HepG2 (cell line): ENCODE measurements at regions not wholly inside any gene's neighbourhood (a gene's known extent, or its start where the extent isn't known, plus 50 kb on each side); places are given as distances from the start of the nearest gene placed in this dataset.

Experiments
- ATAC-seq: fragments of 200-7000 bp; cut with Tn5 transposase; 3 replicates; pipeline ENCODE4 v1.9.1; 2020; ENCODE audit warnings: mild to moderate bottlenecking, moderate library complexity
- BruUV-seq: library from RNA; stranded (reverse); fragments of 400-500 nt; replicated peaks from 2 replicates; lab custom pipeline; 2021; lab: Mats Ljungman, UMichigan
- CTCF ChIA-PET: fragments of 300-600 bp; formaldehyde crosslinking; extraction: SDS; loops from one replicate; lab custom pipeline; 2021; ENCODE audit warnings: low total read pairs, inconsistent platforms, low intra/inter-chr PET ratio; lab: Yijun Ruan, JAX
- POLR2A ChIA-PET: fragments of 350-600 bp; sonication (Branson Sonifier 250); formaldehyde crosslinking; loops from one replicate; lab custom pipeline; 2020; ENCODE audit warnings: antibody characterized with exemption, inconsistent platforms; lab: Yijun Ruan, JAX
- DNase-seq: peaks from one replicate; pipeline ENCODE4 v3.0.0-alpha.2; 2015; ENCODE audit warnings: low spot score
- FAIRE-seq: peaks from 3 replicates; lab custom pipeline; 2011; peaks lifted over from hg19 to GRCh38; lab: Jason Lieb, UNC
- H2AFZ ChIP-seq: one replicate; pipeline ENCODE4 v1.6.1; 2011; ENCODE audit warnings: low read length, inconsistent platforms
- H3K27ac ChIP-seq: fragments of 300-600 bp; 3 replicates; pipeline ENCODE4 v1.8.0; 2011; ENCODE audit warnings: mixed run types, mild to moderate bottlenecking, mixed read lengths, low read length, inconsistent platforms; ENCODE audit not compliant: insufficient read depth; ENCODE audit errors: extremely low read length
- H3K27me3 ChIP-seq, 2 experiments: fragments of 200-600 bp in 1 of 2; 2 replicates in 1 of 2; 3 replicates in 1 of 2; pipeline versions ENCODE4 v1.6.0 to v1.8.0; 2011; ENCODE audit warnings: low read length in 2 of 2, mild to moderate bottlenecking in 2 of 2, moderate library complexity in 2 of 2, inconsistent platforms in 1 of 2; ENCODE audit not compliant: insufficient read depth in 2 of 2, control insufficient read depth in 1 of 2
- H3K36me3 ChIP-seq, 2 experiments: fragments of 200-600 bp in 1 of 2; replicated peaks in 1 of 2; 2 replicates in 1 of 2; 3 replicates in 1 of 2; pipeline versions ENCODE4 v1.5.1 to v1.8.0; 2011; ENCODE audit warnings: low read length in 2 of 2, inconsistent platforms in 1 of 2; ENCODE audit not compliant: insufficient read depth in 2 of 2, control insufficient read depth in 1 of 2
- H3K4me1 ChIP-seq: 2 replicates; pipeline ENCODE4 v1.5.1; 2012; ENCODE audit warnings: low read length, inconsistent platforms; ENCODE audit not compliant: insufficient read depth
- H3K4me2 ChIP-seq: 2 replicates; pipeline ENCODE4 v1.6.0; 2011; ENCODE audit warnings: low read depth, low read length, inconsistent platforms
- H3K4me3 ChIP-seq, 3 experiments: fragments of 200-600 bp in 1 of 3; sonication (generic), shearing (Covaris generic) in 1 of 3; replicated peaks in 1 of 3; 2 replicates each; pipeline ENCODE4 v1.5.1; 2011 to 2016; ENCODE audit warnings: low read length in 3 of 3, inconsistent platforms in 2 of 3, low read depth in 2 of 3, mild to moderate bottlenecking in 2 of 3, control low read depth in 1 of 3, mixed read lengths in 1 of 3; ENCODE audit not compliant: insufficient read depth in 1 of 3
- H3K79me2 ChIP-seq: one replicate; pipeline ENCODE4 v1.6.1; 2011; ENCODE audit warnings: low read length, inconsistent platforms; ENCODE audit not compliant: insufficient read depth
- H3K9ac ChIP-seq: 2 replicates; pipeline ENCODE4 v1.6.0; 2011; ENCODE audit warnings: mild to moderate bottlenecking, low read depth, low read length, inconsistent platforms; ENCODE audit not compliant: insufficient read depth
- H3K9me3 ChIP-seq: 2 replicates; pipeline ENCODE4 v1.5.1; 2012; ENCODE audit warnings: mild to moderate bottlenecking, low read length
- H4K20me1 ChIP-seq: 2 replicates; pipeline ENCODE4 v1.6.0; 2011; ENCODE audit warnings: inconsistent platforms, mild to moderate bottlenecking, low read length, moderate library complexity; ENCODE audit not compliant: insufficient read depth
- BCL6 ChIP-seq: IDR thresholded peaks from 2 replicates; pipeline ENCODE4 v1.6.1; 2016; ENCODE audit warnings: missing genetic modification reagents, missing compliant biosample characterization
- NFYC ChIP-seq: IDR thresholded peaks from 2 replicates; pipeline ENCODE4 v1.6.1; 2016; ENCODE audit warnings: missing genetic modification reagents, missing compliant biosample characterization
- PHF21A ChIP-seq: sonication (generic); formaldehyde crosslinking; IDR thresholded peaks from 2 replicates; pipeline ENCODE4 v1.5.0; 2020; ENCODE audit warnings: mild to moderate bottlenecking, missing genetic modification reagents
- RFXAP ChIP-seq: sonication (generic); formaldehyde crosslinking; IDR thresholded peaks from 2 replicates; pipeline ENCODE4 v1.4.0; 2020; ENCODE audit warnings: missing genetic modification reagents, borderline replicate concordance
- ZNF775 ChIP-seq: sonication (generic); formaldehyde crosslinking; IDR thresholded peaks from 2 replicates; pipeline ENCODE4 v1.4.0; 2020; ENCODE audit warnings: missing genetic modification reagents, mild to moderate bottlenecking, moderate library complexity, borderline replicate concordance
- WGBS: methylation state at CpG from one replicate; pipeline ENCODE4 v1.1.6; 2017; ENCODE audit warnings: low lambda C conversion rate; 5-methylcytosine and 5-hydroxymethylcytosine counted together
- in situ Hi-C: cut with HindIII; loops from 2 replicates; pipeline ENCODE4 v1.10.0; 2017; ENCODE audit warnings: low pct_unique_long_range_greater_than_20kb; ENCODE audit not compliant: extremely low pct_ligation_motif_present
- intact Hi-C: fragments of 100-400 bp; cut with micrococcal nuclease; formaldehyde crosslinking; loops from one replicate; pipeline ENCODE4 v1.10.0; 2022; ENCODE audit not compliant: unreplicated experiment

DNA sequence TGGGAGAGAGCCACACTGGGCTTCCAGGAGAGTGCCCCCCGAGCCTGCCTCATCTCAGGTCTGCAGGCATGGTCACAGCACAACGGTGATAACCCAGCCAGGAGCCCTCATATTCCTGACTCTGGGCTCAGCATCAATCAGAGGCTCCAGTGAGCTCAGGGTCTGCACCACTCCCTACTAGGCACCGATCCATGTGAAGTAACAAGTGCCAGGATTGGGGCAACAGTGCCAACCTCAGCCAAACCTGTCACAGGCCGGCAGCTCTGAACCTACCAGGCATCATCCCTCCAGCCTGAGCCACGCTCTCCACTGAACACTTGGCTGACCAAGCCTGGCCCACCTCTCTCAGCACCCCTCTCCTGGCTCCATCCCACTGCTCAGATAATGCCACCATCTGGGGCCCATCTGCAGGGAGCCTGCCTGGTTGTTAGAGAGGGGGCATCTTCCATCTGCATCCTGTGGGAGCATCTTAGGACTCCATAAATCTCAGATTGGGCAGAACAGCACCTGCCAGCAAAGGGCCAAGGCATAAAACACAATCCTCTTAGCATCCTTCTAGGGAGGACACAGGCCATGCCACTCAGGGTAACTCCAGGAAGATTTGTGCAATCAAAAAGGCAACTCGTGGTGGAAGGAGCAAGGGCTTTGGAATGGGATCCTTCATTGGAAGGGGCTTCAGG, 213.7 kb upstream of the CSF3R start:
- H3K9me3 ChIP-seq = no peaks in the 10 kb centered on the region
- intact Hi-C loops (no loop called here), in situ Hi-C loops (no loop called here)
- H3K36me3 ChIP-seq = no peaks in the 10 kb centered on the region
- no peak overlapping the region for H3K4me3 ChIP-seq
- H3K4me1 ChIP-seq = no peaks in the 10 kb centered on the region
- ChIA-PET POLR2A (no interaction called here), CTCF (no interaction called here)
- H3K27me3 ChIP-seq = peaks cover 2 to 39% of the 10 kb centered on the region in 2 experiments; a peak in 4 of 5 replicates
- no TSS peak for BruUV-seq
- 0% methylated on average over 2 of the region's 6 CpGs for WGBS
- no peak for DNase-seq
- no peaks in the 10 kb centered on the region for H3K79me2 ChIP-seq
- no peaks in the 10 kb centered on the region for H4K20me1 ChIP-seq
- FAIRE-seq = no peak
- no peak overlapping the region for H3K4me2 ChIP-seq
- TF ChIP-seq ZNF775 (CRISPR knock-in tag) (no peak), NFYC (no peak), PHF21A (CRISPR knock-in tag) (no peak)
- no peak overlapping the region for H3K27ac ChIP-seq
- no peak overlapping the region for H2AFZ ChIP-seq
- H3K9ac ChIP-seq = no peak overlapping the region
- ATAC-seq = no peak

DNA sequence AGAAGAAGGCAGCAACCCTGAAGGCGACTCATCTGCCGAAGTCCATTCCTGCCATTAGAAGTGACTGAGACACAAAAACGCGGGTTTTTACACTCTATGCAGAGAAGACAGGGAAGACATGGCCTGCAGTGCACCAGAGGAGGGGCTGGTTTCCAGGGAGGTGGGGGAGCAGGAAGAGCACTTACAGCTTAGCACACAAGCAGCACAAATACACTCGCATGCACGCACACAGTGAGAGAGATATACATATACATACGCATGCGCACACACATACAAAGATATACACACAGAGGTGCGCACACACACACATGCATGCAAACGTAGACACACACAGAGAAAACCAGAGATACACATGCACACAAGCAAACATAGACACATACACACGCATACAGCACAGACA, 210.9 kb upstream of the CSF3R start:
- H3K4me3 ChIP-seq = no peak overlapping the region
- H3K4me1 ChIP-seq = no peaks in the 10 kb centered on the region
- H3K79me2 ChIP-seq = no peaks in the 10 kb centered on the region
- no peaks in the 10 kb centered on the region for H4K20me1 ChIP-seq
- TF ChIP-seq BCL6 (CRISPR knock-in tag) (no peak), RFXAP (CRISPR knock-in tag) (no peak)
- no peaks in the 10 kb centered on the region for H3K9me3 ChIP-seq
- no peak overlapping the region for H3K27ac ChIP-seq
- ATAC-seq (no peak), DNase-seq (no peak), FAIRE-seq (no peak)
- no peak overlapping the region for H2AFZ ChIP-seq
- no TSS peak for BruUV-seq
- WGBS = 27% methylated on average over 11 of the region's 11 CpGs
- H3K4me2 ChIP-seq = no peak overlapping the region
- peaks cover 0 to 40% of the 10 kb centered on the region in 2 experiments for H3K27me3 ChIP-seq
- in situ Hi-C loops (no loop called here), intact Hi-C loops (no loop called here)
- H3K9ac ChIP-seq = no peak overlapping the region
- H3K36me3 ChIP-seq = no peaks in the 10 kb centered on the region
- ChIA-PET POLR2A (no interaction called here), CTCF (no interaction called here)
